ENCODE measurements at regions not wholly inside any gene's neighbourhood (a gene's known extent, or its start where the extent isn't known, plus 50 kb on each side); places are given as distances from the start of the nearest gene placed in this dataset.
A peak's percentile ranks its signal among the peaks of the same experiment; 100 is the strongest.

GRCh38 chr2:18365342-18365741 lies 195.1 kb downstream of the RDH14 start:
- WGBS (ENCODE audit: insufficient coverage, low lambda C conversion rate) = 77% methylated on average over 2 of the region's 2 CpGs
- H3K4me3 ChIP-seq (ENCODE audit: low read length) = no peak overlapping the region
- no peaks in the 10 kb centered on the region for H3K27me3 ChIP-seq (ENCODE audit: control insufficient read depth, insufficient read depth, low read length)
- no peak overlapping the region for H3K27ac ChIP-seq (ENCODE audit: low read length)
- H3K4me1 ChIP-seq (ENCODE audit: control insufficient read depth, insufficient read depth, low read length) = no peaks in the 10 kb centered on the region
- H3K9me3 ChIP-seq (ENCODE audit: control insufficient read depth, low read depth, low read length) = no peaks in the 10 kb centered on the region
- no peaks in the 10 kb centered on the region for H3K36me3 ChIP-seq (ENCODE audit: control insufficient read depth, insufficient read depth, low read length)
- peak in 1 of 2 donors; percentile 9 for DNase-seq

GRCh38 chr2:18363348-18363747 lies 197.1 kb downstream of the RDH14 start:
- WGBS (ENCODE audit: insufficient coverage, low lambda C conversion rate) = no CpG with 5 or more reads among the region's 3 CpGs
- no peak overlapping the region for H3K4me3 ChIP-seq (ENCODE audit: low read length)
- DNase-seq = no peak

DNA sequence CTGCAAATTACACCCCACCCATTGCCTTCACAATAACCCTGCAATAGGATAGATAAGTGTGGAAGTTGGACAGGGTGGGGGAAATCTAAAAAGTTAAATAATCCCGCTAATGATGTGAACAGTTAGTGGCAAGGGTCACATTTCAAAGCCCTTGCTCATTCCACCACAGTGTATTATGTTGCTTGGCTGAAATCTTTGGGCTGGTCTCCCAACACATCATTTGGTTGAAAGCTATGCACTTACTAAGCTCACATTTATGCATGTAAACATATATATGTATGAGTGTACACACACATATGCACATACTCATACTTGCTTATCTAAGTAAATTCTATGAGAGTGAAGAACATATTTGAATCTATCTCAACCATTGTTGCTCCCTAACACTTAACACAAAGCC lies 197.8 kb downstream of the RDH14 start:
- Histone ChIP-seq H3K36me3 (ENCODE audit: control insufficient read depth, insufficient read depth, low read length) (no peaks in the 10 kb centered on the region), H3K4me3 (ENCODE audit: low read length) (no peak overlapping the region), H3K4me1 (ENCODE audit: control insufficient read depth, insufficient read depth, low read length) (no peaks in the 10 kb centered on the region), H3K27me3 (ENCODE audit: control insufficient read depth, insufficient read depth, low read length) (no peaks in the 10 kb centered on the region), H3K27ac (ENCODE audit: low read length) (no peak overlapping the region), H3K9me3 (ENCODE audit: control insufficient read depth, low read depth, low read length) (no peaks in the 10 kb centered on the region)
- 80% methylated on average over 1 of the region's 1 CpG for WGBS (ENCODE audit: insufficient coverage, low lambda C conversion rate)
- DNase-seq = no peak

More at GRCh38 chr2:18363348-18363747, 197.1 kb downstream of the RDH14 start:
- H3K27ac ChIP-seq (ENCODE audit: low read length) = no peak overlapping the region
- no peaks in the 10 kb centered on the region for H3K36me3 ChIP-seq (ENCODE audit: control insufficient read depth, insufficient read depth, low read length)
- H3K27me3 ChIP-seq (ENCODE audit: control insufficient read depth, insufficient read depth, low read length) = no peaks in the 10 kb centered on the region
- H3K4me1 ChIP-seq (ENCODE audit: control insufficient read depth, insufficient read depth, low read length) = no peaks in the 10 kb centered on the region
- no peaks in the 10 kb centered on the region for H3K9me3 ChIP-seq (ENCODE audit: control insufficient read depth, low read depth, low read length)

DNA sequence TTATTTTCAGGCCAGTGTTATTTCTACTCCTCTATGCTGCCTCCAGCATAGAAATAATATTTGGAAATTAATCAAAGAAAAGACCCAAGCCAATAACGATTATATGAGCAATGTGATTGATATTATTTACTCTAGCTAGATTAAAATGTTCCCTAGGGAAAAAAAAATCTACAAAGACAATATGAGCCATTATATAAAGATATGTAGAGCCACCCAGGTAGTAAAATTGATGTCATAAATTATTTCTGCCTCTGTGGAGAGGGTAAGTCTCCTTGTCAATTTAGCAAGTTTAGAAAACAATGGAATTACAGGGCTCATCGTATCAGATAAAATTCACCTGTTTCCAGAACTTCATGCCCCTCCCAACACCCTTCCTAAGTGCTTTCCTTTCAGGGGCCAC lies 202.9 kb downstream of the RDH14 start:
- Histone ChIP-seq H3K4me3 (ENCODE audit: low read length) (no peak overlapping the region), H3K27me3 (ENCODE audit: control insufficient read depth, insufficient read depth, low read length) (no peaks in the 10 kb centered on the region), H3K4me1 (ENCODE audit: control insufficient read depth, insufficient read depth, low read length) (no peaks in the 10 kb centered on the region), H3K36me3 (ENCODE audit: control insufficient read depth, insufficient read depth, low read length) (no peaks in the 10 kb centered on the region), H3K27ac (ENCODE audit: low read length) (no peak overlapping the region), H3K9me3 (ENCODE audit: control insufficient read depth, low read depth, low read length) (no peaks in the 10 kb centered on the region)
- WGBS (ENCODE audit: insufficient coverage, low lambda C conversion rate) = 58% methylated on average over 1 of the region's 2 CpGs
- DNase-seq = no peak

DNA sequence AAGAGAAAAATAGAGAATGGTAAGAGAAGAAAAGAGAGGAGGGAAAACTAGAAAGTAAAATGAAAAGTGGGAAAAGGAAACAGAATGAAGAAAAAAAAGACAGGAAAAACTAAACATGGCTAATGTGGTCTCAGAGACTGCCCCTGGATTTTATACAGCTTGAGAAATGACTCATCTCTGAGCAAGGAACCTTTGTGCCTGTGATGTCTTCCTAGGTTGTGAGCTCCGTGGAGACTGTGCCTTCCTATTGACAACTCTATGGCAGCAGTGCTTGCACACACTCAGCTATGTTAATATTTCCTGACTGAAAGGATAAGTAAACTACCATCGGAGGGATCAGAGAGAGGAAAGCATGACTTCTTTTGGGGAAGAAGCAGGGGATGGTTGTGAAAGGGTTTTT lies 203.8 kb downstream of the RDH14 start:
- H3K4me1 ChIP-seq (ENCODE audit: control insufficient read depth, insufficient read depth, low read length) = no peaks in the 10 kb centered on the region
- H3K27me3 ChIP-seq (ENCODE audit: control insufficient read depth, insufficient read depth, low read length) = no peaks in the 10 kb centered on the region
- no peaks in the 10 kb centered on the region for H3K9me3 ChIP-seq (ENCODE audit: control insufficient read depth, low read depth, low read length)
- 33% methylated on average over 1 of the region's 2 CpGs for WGBS (ENCODE audit: insufficient coverage, low lambda C conversion rate)
- H3K4me3 ChIP-seq (ENCODE audit: low read length) = no peak overlapping the region
- no peak overlapping the region for H3K27ac ChIP-seq (ENCODE audit: low read length)
- no peaks in the 10 kb centered on the region for H3K36me3 ChIP-seq (ENCODE audit: control insufficient read depth, insufficient read depth, low read length)
- DNase-seq = no peak

- Histone ChIP-seq H3K4me3 (ENCODE audit: low read length) (no peak overlapping the region), H3K4me1 (ENCODE audit: control insufficient read depth, insufficient read depth, low read length) (no peaks in the 10 kb centered on the region), H3K27me3 (ENCODE audit: control insufficient read depth, insufficient read depth, low read length) (no peaks in the 10 kb centered on the region), H3K9me3 (ENCODE audit: control insufficient read depth, low read depth, low read length) (no peaks in the 10 kb centered on the region), H3K27ac (ENCODE audit: low read length) (no peak overlapping the region), H3K36me3 (ENCODE audit: control insufficient read depth, insufficient read depth, low read length) (no peaks in the 10 kb centered on the region)
- no peak for DNase-seq
- 20% methylated on average over 1 of the region's 1 CpG for WGBS (ENCODE audit: insufficient coverage, low lambda C conversion rate)
Measured at GRCh38 chr2:18349421-18349820, 211.0 kb downstream of the RDH14 start.

DNA sequence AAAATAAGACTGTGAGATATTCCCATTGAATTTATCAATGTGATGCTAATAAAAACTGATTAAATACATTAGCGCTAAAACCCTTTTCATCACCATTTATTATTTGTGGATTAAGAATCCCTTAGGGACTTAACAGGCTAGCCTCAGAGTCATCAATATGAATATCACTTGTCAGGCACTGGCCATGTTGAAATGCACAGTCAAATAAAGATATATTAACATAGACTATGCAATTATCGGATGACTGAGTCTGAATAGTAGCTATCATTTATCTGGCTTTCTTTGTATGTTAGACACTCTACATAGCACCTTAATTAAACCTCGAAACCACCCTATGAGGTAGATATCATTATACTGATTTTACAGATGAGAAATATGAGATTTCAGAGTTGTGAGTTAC lies 213.6 kb downstream of the RDH14 start:
- DNase-seq = no peak
- Histone ChIP-seq H3K36me3 (ENCODE audit: control insufficient read depth, insufficient read depth, low read length) (no peaks in the 10 kb centered on the region), H3K4me1 (ENCODE audit: control insufficient read depth, insufficient read depth, low read length) (no peaks in the 10 kb centered on the region), H3K9me3 (ENCODE audit: control insufficient read depth, low read depth, low read length) (no peaks in the 10 kb centered on the region), H3K27ac (ENCODE audit: low read length) (no peak overlapping the region), H3K27me3 (ENCODE audit: control insufficient read depth, insufficient read depth, low read length) (no peaks in the 10 kb centered on the region), H3K4me3 (ENCODE audit: low read length) (no peak overlapping the region)
- WGBS (ENCODE audit: insufficient coverage, low lambda C conversion rate) = 100% methylated on average over 1 of the region's 3 CpGs

- no peaks in the 10 kb centered on the region for H3K27me3 ChIP-seq (ENCODE audit: control insufficient read depth, insufficient read depth, low read length)
- H3K4me1 ChIP-seq (ENCODE audit: control insufficient read depth, insufficient read depth, low read length) = no peaks in the 10 kb centered on the region
- H3K4me3 ChIP-seq (ENCODE audit: low read length) = no peak overlapping the region
- H3K27ac ChIP-seq (ENCODE audit: low read length) = no peak overlapping the region
- no CpG with 5 or more reads among the region's 3 CpGs for WGBS (ENCODE audit: insufficient coverage, low lambda C conversion rate)
- no peak for DNase-seq
- no peaks in the 10 kb centered on the region for H3K36me3 ChIP-seq (ENCODE audit: control insufficient read depth, insufficient read depth, low read length)
- no peaks in the 10 kb centered on the region for H3K9me3 ChIP-seq (ENCODE audit: control insufficient read depth, low read depth, low read length)
Measured at GRCh38 chr2:18346344-18346743, 214.1 kb downstream of the RDH14 start.

DNA sequence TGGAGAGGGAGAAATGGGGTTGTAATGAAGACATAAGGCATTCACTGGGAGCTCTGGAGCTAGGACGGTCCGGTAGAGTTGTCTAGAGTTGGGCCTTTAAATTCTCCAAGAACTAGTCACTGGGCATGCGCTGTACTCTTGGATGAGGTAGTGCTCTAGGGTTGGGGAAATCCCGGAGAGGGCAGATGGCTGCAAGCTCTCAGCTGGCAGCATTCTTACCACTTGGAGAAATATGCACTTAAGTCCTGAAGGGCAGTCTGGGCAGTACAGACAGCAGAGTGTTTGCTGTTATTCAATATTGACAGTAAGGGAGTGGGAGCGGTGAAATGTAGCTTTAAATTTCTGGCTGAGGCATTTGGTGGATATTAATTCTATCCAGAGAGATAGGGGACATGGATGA lies 214.6 kb downstream of the RDH14 start:
- 100% methylated on average over 1 of the region's 5 CpGs for WGBS (ENCODE audit: insufficient coverage, low lambda C conversion rate)
- Histone ChIP-seq H3K4me1 (ENCODE audit: control insufficient read depth, insufficient read depth, low read length) (no peaks in the 10 kb centered on the region), H3K4me3 (ENCODE audit: low read length) (no peak overlapping the region), H3K27me3 (ENCODE audit: control insufficient read depth, insufficient read depth, low read length) (no peaks in the 10 kb centered on the region), H3K9me3 (ENCODE audit: control insufficient read depth, low read depth, low read length) (no peaks in the 10 kb centered on the region), H3K36me3 (ENCODE audit: control insufficient read depth, insufficient read depth, low read length) (no peaks in the 10 kb centered on the region), H3K27ac (ENCODE audit: low read length) (no peak overlapping the region)
- DNase-seq = peak in 1 of 2 donors; percentile 3

DNA sequence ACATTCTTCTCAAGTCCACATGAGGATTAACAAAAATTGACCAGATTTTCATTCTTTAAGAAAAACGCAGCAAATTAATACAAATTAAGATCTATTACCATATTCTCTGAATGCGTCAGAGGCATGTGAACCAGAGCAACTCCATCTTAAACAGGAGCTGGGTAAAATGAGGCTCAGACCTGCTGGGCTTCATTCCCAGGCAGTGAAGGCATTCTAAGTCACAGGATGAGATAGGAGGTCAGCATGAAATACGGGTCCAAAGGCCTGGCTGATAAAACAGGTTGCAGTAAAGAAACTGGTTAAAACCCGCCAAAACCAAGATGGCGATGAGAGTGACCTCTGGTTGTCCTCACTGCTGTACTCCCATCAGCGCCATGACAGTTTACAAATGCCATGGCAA lies 217.6 kb downstream of the RDH14 start:
- Histone ChIP-seq H3K9me3 (ENCODE audit: control insufficient read depth, low read depth, low read length) (no peaks in the 10 kb centered on the region), H3K4me3 (ENCODE audit: low read length) (no peak overlapping the region), H3K4me1 (ENCODE audit: control insufficient read depth, insufficient read depth, low read length) (no peaks in the 10 kb centered on the region), H3K27me3 (ENCODE audit: control insufficient read depth, insufficient read depth, low read length) (no peaks in the 10 kb centered on the region), H3K27ac (ENCODE audit: low read length) (no peak overlapping the region), H3K36me3 (ENCODE audit: control insufficient read depth, insufficient read depth, low read length) (no peaks in the 10 kb centered on the region)
- no peak for DNase-seq
- 29% methylated on average over 1 of the region's 6 CpGs for WGBS (ENCODE audit: insufficient coverage, low lambda C conversion rate)

DNA sequence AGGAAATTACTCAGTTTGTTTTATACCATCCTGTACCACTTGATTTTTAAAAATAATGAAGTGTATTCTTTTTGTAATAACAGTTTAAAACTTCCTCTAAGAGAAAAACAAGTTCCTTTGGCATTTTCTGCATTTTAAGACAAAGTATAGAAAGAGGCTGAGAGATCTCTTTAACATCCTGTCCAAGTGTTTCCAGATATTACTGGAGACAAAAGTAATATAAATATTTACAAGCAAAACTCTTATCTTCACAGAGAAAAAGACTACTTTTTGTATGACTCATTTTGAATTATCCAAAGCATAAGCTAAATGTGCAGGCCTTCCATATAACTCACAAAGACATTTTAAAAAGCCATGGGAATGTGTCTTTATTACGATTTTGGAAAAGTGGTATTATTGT lies 221.1 kb downstream of the RDH14 start:
- Histone ChIP-seq H3K4me1 (ENCODE audit: control insufficient read depth, insufficient read depth, low read length) (no peaks in the 10 kb centered on the region), H3K9me3 (ENCODE audit: control insufficient read depth, low read depth, low read length) (no peaks in the 10 kb centered on the region), H3K27me3 (ENCODE audit: control insufficient read depth, insufficient read depth, low read length) (no peaks in the 10 kb centered on the region), H3K27ac (ENCODE audit: low read length) (no peak overlapping the region), H3K36me3 (ENCODE audit: control insufficient read depth, insufficient read depth, low read length) (no peaks in the 10 kb centered on the region), H3K4me3 (ENCODE audit: low read length) (no peak overlapping the region)
- 67% methylated on average over 1 of the region's 1 CpG for WGBS (ENCODE audit: insufficient coverage, low lambda C conversion rate)
- DNase-seq = no peak

All from large intestine (tissue), 3 donors.